A549 (cell line): ENCODE measurements at regions not wholly inside any gene's neighbourhood (a gene's known extent, or its start where the extent isn't known, plus 50 kb on each side); places are given as distances from the start of the nearest gene placed in this dataset.

ENCODE experiments used
- BHLHE40 ChIP-seq: IDR thresholded peaks from 2 replicates; pipeline ENCODE4 v1.6.1; 2012; ENCODE audit warnings: low read depth, low read length, inconsistent platforms
- CBX8 ChIP-seq: fragments of 200-600 bp; sonication (generic); IDR thresholded peaks from 2 replicates; pipeline ENCODE4 v1.6.1; 2016
- EP300 ChIP-seq, 2 experiments: fragments of >200 bp; sonication (Bioruptor Twin); formaldehyde crosslinking; IDR thresholded peaks; 2 replicates in 1 of 2; 3 replicates in 1 of 2; pipeline ENCODE4 v1.6.1; 2016 to 2017
- MYC ChIP-seq: IDR thresholded peaks from 2 replicates; pipeline ENCODE4 v1.6.1; 2012; ENCODE audit warnings: mild to moderate bottlenecking, inconsistent platforms, low read length, improper control_type of control experiment, borderline replicate concordance
- NPAS2 ChIP-seq: fragments of 250-450 bp; sonication (Bioruptor Pico); IDR thresholded peaks from 2 replicates; pipeline ENCODE4 v1.8.0; 2022; ENCODE audit warnings: mild to moderate bottlenecking, moderate library complexity, borderline replicate concordance
- PHF8 ChIP-seq: fragments of 200-600 bp; sonication (generic); IDR thresholded peaks from 2 replicates; pipeline ENCODE4 v1.6.1; 2016; ENCODE audit warnings: low read depth, mild to moderate bottlenecking, antibody characterized with exemption, moderate library complexity, borderline replicate concordance
- POLR2A ChIP-seq: IDR thresholded peaks from 2 replicates; pipeline ENCODE4 v1.6.1; 2012; ENCODE audit warnings: mild to moderate bottlenecking, low read length
- RFX5 ChIP-seq: fragments of 450-650 bp; IDR thresholded peaks from 2 replicates; pipeline ENCODE4 v1.7.1; 2014; ENCODE audit warnings: antibody characterized with exemption, mild to moderate bottlenecking, moderate library complexity
- RNF2 ChIP-seq: fragments of 200-600 bp; sonication (generic); IDR thresholded peaks from 2 replicates; pipeline ENCODE4 v1.6.1; 2016; ENCODE audit warnings: low read depth, mild to moderate bottlenecking, antibody characterized with exemption, moderate library complexity, borderline replicate concordance
- TFCP2L1 ChIP-seq: fragments of 250-450 bp; sonication (Bioruptor Pico); IDR thresholded peaks from 2 replicates; pipeline ENCODE4 v1.5.0; 2021; ENCODE audit warnings: mild to moderate bottlenecking
- TF ChIP-seq, protein P1 (sequence below): fragments of >200 bp; sonication (Bioruptor Twin); formaldehyde crosslinking; IDR thresholded peaks from 3 replicates; pipeline ENCODE4 v1.5.1; 2016
- TF ChIP-seq, protein P2 (sequence below): IDR thresholded peaks from 2 replicates; pipeline ENCODE4 v1.6.1; 2012

DNA sequence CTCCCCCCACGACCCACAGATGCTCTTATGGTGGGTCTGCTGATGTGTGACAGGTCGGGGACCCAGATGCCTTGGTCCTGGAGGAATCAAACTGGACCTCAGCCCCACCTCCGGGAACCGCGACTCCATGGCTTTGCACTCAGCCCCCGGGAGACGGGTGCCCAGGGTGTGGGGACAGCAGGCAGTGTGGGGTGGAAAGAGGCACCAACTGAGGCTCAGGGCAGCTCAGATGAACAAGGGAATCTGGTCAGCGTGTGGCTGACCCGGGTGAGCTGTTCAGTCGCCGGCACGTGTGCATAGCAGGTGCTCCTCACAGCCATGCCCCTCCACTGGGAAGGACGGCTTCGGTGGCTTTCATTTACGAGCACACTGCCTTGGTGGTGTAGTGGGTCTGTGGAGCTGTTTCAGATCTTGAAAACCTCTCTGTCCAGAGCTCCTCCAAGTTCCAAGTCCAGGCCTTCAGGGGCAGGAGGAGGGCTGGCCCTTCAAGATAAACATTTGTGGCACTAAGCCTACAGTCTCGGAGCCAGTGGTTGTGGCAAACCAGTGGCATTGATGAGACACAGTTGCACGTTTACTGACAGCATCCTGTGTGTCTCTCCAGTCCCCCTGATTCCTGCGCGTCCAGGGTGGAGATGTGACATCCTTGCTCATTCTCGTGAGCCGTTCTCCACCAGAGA is 471.2 kb upstream of the HS6ST1 start:
- TF ChIP-seq POLR2A (no peak), NPAS2 (CRISPR knock-in tag) (no peak), RFX5 (no peak), TFCP2L1 (CRISPR knock-in tag) (no peak), RNF2 (no peak), MYC (no peak), BHLHE40 (no peak), CBX8 (no peak), EP300 (IDR thresholded peaks at IDR 0.05) (no peak), PHF8 (no peak)
- TF ChIP-seq, protein P1, sequence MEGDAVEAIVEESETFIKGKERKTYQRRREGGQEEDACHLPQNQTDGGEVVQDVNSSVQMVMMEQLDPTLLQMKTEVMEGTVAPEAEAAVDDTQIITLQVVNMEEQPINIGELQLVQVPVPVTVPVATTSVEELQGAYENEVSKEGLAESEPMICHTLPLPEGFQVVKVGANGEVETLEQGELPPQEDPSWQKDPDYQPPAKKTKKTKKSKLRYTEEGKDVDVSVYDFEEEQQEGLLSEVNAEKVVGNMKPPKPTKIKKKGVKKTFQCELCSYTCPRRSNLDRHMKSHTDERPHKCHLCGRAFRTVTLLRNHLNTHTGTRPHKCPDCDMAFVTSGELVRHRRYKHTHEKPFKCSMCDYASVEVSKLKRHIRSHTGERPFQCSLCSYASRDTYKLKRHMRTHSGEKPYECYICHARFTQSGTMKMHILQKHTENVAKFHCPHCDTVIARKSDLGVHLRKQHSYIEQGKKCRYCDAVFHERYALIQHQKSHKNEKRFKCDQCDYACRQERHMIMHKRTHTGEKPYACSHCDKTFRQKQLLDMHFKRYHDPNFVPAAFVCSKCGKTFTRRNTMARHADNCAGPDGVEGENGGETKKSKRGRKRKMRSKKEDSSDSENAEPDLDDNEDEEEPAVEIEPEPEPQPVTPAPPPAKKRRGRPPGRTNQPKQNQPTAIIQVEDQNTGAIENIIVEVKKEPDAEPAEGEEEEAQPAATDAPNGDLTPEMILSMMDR = no peak
- TF ChIP-seq, protein P2, sequence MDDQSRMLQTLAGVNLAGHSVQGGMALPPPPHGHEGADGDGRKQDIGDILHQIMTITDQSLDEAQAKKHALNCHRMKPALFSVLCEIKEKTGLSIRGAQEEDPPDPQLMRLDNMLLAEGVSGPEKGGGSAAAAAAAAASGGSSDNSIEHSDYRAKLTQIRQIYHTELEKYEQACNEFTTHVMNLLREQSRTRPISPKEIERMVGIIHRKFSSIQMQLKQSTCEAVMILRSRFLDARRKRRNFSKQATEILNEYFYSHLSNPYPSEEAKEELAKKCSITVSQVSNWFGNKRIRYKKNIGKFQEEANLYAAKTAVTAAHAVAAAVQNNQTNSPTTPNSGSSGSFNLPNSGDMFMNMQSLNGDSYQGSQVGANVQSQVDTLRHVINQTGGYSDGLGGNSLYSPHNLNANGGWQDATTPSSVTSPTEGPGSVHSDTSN = no peak
